Muscle of arm (tissue), 1 donor: ENCODE measurements at regions not wholly inside any gene's neighbourhood (a gene's known extent, or its start where the extent isn't known, plus 50 kb on each side); places are given as distances from the start of the nearest gene placed in this dataset.
"Not testable (repeated sequence)": the region's sequence is repeated elsewhere in the genome, so short reads cannot be mapped to it uniquely, and the experiment has no call there.

ENCODE experiments used
- DNase-seq: peaks from one replicate; pipeline ENCODE4 v3.0.0-alpha.2; 2013

- no peak for DNase-seq
Observed at GRCh38 chr2:172287605-172288315, 139.6 kb upstream of the ITGA6 start.

DNA sequence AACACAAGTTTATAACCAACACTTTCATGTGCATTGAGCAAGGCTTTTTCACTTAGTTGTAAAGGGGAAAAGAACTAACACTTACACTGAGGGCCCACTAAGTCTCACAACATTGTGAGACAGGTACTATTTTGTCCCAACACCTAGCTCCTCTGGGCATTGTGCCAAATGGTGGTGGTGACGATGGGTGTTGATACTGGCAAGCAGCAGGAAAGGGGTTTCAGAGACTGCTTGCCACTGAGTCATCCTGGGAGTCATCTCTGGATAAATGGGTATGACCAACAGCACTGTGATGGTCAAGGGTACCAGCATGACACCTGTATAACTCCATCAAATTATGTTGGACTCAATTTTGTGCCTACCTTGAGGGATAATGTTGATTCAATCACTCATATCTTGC, 138.8 kb upstream of the ITGA6 start:
- DNase-seq, result no peak

GRCh38 chr2:172293952-172294351, 133.4 kb upstream of the ITGA6 start:
- DNase-seq, result no peak

DNA sequence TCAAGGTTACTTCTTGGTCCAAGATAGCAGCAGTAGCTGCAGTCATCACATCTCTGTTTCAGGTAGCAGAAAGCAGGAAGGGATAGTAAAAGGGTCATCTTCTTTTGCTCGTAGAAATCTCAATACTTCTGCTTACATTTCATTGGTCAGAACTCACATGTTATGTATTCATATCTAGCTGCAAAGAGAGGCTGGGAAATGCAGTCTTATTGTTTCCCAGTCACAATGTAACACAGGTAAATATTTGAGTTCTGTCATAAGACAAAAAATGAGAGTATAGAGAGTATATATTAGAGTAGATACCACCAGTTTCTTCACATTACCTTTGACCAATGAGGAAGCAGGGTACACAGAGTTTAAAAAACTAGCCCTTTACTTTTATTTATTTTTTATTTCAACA, 132.4 kb upstream of the ITGA6 start:
- no peak for DNase-seq

- DNase-seq, result no peak
Observed at GRCh38 chr2:172295677-172296076, 131.7 kb upstream of the ITGA6 start.

- DNase-seq, result no peak
Observed at GRCh38 chr2:172296267-172297046, 130.9 kb upstream of the ITGA6 start.

DNA sequence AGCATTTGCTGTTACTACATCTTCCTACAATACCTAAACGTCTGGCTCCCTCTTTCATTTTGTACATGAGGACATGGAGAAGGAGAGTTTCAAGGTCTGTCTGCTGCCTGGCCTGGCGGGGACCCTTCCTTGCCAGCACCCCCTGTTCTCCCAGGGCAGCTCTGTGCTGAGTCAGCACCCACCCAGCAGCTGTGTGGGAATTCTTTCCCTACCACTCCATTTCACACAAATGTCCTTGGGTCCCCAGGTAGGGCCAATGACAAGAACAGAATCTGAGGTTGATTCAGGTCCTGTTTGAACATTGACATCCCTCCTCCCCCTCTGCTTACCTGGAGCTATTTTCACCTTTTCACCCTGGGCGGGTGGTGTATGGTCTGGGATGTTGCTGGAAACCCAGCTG, 129.9 kb upstream of the ITGA6 start:
- DNase-seq, result no peak

GRCh38 chr2:172297950-172298349, 129.4 kb upstream of the ITGA6 start:
- no peak for DNase-seq

DNA sequence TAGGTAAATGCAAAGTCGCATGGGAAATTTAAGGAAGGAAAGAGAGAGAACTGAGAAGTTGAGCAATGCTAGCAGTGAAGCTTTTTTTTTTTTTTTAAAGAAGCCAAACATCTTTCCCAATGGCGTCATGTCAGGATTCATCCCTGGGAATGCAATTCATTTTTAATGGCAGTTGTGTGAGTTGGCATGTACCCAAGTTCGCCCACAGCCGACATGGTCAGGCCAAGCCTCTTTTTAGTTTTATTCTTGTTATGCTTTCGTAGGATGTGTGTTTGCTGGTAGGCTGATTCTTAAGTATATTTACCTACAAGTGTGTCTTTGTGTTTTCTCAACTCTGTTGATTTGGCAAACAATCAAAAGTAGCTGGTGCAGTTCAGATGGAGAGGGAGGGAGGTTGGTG, 127.6 kb upstream of the ITGA6 start:
- DNase-seq, result peak; percentile 53

DNA sequence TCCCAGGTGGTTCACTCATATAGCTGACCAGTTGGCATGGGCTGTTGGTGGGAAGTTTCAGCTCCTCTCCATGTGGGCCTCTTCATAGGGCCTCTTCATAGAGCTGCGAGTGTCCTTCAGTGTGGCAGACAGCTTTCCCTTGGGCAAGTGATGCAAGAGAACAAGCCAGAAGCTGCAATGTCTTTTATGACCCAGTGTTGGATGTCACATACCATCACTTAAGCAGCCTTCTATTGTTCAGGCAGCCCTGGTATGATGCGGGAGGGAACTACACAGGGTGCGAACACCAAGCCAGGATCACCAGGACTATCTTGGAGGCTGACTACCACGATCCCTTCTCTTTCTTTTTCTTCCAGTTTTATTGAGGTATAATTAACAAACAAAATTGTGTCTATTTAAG, 126.5 kb upstream of the ITGA6 start:
- no peak for DNase-seq

DNA sequence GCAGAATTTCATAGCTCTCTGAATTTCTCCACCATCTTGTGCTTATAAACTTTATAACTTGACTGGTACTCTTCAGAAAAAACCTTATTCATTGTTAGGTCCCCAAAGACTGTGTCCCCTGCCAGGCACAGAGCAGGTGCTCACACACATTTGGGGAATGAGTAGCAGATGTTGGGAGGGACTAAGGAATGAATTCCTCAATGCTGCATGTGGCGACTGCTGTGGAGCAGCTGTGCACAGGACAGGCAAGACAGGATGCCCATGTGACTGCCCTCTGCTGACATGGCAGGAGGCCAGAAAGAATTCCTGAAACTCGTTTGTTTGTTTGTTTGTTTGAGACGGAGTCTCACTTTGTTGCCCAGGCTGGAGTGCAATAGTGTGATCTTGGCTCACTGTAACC, 122.3 kb upstream of the ITGA6 start:
- DNase-seq, result no peak

GRCh38 chr2:172307800-172308199, 119.6 kb upstream of the ITGA6 start:
- DNase-seq, result no peak

GRCh38 chr2:172308253-172308935, 119.0 kb upstream of the ITGA6 start:
- DNase-seq, result no peak

DNA sequence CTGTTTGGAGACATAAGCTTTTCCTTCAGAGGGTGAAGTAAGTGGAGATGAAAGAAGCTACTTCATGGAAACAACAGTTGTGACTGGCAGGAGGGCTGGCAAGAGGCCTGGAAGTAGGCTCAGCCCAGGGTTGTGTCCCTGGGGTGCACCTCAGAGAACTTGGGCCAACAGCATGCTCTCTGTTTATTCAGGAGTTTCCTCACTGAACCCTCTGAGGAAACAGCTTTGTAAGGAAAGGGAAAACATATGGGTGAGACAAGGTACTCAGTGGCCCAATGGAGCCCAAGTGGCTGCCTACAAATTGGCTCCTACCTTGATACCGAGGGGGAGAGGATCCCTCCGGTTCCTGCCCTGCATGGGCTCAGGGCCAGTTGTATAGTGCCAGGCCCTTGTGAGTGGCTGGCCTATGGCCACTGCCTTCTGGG, 115.5 kb upstream of the ITGA6 start:
- DNase-seq, result no peak

- no peak for DNase-seq
Observed at GRCh38 chr2:172313715-172314341, 113.6 kb upstream of the ITGA6 start.

- not testable (repeated sequence) for DNase-seq
Observed at GRCh38 chr2:172315070-172315469, 112.3 kb upstream of the ITGA6 start.

DNA sequence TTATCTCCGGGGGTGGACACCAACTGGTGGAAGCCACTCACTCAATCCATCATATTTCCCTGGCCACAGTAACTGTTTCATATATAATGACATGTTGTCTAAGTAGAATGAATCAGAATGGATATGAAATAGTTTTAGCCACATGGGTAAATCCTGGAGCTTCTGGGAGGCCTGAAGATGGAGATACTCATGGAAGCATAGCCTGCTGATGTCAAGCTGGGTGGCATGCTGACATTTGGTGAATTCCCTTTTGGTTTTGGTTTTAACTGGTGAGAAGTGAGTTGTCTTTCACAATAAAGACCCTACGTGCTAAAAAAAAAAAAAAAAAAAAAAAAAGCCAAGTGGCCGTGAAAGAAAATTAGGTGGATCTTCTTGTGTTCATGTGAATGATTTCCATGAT, 105.3 kb upstream of the ITGA6 start:
- no peak for DNase-seq

DNA sequence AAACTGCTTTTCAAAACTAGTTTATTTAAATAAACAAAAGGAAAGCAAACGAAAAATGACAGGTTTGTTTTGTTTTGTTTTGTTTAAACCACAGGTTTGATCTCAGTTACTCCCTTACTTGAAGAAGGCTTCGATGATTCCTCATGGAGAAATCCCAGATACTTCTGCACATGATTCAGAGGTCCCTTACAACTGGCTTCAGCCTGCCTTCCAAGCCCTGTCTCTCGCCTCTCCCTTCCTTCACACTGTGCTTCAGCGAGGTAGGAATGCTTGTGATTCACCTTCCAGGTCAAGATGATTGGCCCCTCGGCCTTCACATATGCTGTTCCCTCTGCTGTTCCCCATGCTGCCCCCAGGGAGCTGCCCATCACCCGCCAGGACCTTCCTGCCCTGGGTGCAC, 104.1 kb upstream of the ITGA6 start:
- no peak for DNase-seq

DNA sequence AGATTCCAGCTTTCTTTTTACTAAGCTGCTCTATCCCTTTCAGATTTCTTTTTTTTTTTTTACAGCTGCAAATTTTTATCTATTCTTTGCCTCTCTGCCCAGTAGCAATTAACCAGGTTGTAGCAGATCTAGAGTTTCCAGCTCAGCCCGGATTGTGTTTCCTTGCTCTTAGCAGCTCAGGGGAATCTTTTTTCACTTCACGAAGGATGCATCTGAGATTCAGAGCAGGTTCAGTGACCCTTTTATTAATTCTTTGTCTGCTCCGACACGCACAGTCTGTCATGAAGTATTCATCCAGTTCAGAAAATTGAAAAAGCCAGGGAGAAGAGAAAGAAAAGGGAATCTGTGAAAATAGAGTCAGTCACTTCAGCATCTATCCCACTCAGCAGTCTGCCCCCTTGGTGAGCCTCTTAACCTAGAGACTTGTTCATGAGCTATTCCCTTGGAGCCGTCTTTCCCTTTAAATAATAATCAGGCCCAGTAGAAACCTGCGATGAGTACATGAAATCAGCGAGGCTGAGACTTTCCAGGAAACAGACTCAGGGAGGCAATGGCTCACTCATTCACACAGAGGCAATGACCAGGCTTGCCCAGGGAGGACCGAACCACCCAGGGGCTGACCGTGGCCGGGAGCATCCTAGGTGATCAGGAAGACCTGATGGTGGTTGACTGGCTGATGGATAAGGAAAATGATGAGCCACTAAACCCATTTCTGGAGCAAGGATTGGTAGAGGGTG, 103.4 kb upstream of the ITGA6 start:
- DNase-seq, result no peak

DNA sequence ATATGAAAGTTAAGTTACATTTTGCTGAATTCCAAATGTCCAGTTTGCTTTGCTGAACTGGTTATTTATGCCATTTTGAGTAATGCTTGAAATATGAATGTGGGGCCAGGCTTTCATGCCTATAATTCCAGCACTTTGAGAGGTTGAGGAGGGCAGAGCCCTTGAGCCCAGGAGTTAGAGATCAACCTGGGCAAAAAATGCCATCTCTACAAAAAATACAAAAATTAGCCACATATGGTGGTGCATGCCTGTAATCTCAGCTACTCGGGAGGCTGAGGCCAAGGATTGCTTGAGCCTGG, 101.2 kb upstream of the ITGA6 start:
- DNase-seq, result no peak

DNA sequence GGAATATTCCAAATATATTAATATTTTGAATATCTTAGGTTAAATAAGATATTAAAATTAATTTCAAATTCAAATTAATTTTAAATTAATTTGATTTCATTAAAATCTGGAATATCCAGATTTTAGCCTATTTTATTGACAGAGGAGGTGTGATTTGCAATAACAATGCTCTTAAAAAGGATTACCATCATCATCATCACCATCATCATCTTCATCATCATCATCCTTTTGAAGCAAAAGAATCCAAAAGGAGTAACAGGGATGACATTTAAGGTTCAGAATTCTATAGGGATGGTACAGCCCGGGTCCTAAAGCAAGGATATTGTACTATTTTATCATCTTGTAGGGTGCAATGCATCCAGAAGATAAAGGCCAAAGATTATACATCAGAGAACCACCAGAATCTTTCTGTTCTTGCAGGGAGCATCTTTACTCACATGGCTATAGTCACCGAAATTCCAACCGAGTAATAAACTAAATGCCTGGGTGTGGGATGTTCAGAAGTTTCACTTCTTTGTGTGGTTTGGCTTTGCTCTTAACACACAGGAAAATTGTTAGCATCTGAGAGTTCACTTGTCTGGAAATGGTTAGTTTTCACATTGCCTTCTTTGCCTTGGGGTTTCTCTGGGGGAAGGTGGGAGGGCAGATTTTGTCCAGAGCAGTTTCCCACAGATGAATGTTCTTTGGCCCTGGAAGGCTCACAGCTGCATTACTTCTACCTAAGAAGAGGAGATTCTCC, 99.1 kb upstream of the ITGA6 start:
- no peak for DNase-seq
